ENCODE measurements at regions not wholly inside any gene's neighbourhood (a gene's known extent, or its start where the extent isn't known, plus 50 kb on each side); places are given as distances from the start of the nearest gene placed in this dataset.

DNA sequence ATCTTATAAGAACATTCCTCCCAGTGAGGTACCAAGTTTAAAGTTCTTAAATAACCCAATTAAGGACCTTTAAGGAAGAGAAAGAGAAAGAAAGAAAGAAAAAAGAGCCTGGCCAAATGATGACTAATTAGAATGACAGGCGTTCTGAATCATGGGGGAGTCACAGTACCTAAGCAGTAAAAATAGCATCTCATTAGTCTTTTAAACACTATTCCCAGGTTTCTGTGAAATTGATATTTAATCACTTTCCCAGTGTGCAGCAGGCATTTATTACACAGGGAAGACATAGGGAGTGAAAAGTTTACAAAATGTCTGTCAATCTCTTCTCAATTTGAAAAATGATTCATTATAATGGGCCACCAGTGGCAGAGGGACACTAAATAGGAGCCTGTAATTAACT is 251.4 kb upstream of the MANEA start:
- no peaks in the 10 kb centered on the region for H3K4me1 ChIP-seq (ENCODE audit: control insufficient read depth in 2 of 2, insufficient read depth in 1 of 2, low read depth in 1 of 2, low read length in 2 of 2)
- no peak overlapping the region for H3K27ac ChIP-seq (replicated peaks; ENCODE audit: low read length)
- no peak overlapping the region for H2BK15ac ChIP-seq (ENCODE audit: low read length)
- H3K4ac ChIP-seq (ENCODE audit: low read length), result no peak overlapping the region
- H3K79me1 ChIP-seq (ENCODE audit: low read depth, low read length), result no peaks in the 10 kb centered on the region
- H3K4me2 ChIP-seq (ENCODE audit: insufficient read depth, low read length, poor library complexity, severe bottlenecking), result no peak overlapping the region
- H2AK5ac ChIP-seq (ENCODE audit: low read depth, low read length), result no peak overlapping the region
- H2BK120ac ChIP-seq (ENCODE audit: low read depth, low read length), result no peak overlapping the region
- H3K36me3 ChIP-seq (replicated peaks in 1 of 2; ENCODE audit: control insufficient read depth in 2 of 2, insufficient read depth in 2 of 2, low read length in 2 of 2), result no peaks in the 10 kb centered on the region
- H3K4me3 ChIP-seq (ENCODE audit: low read length in 2 of 2), result no peak overlapping the region
- DNase-seq (ENCODE audit: low spot score), result no peak
- no peak overlapping the region for H4K91ac ChIP-seq (ENCODE audit: low read depth, low read length, poor library complexity)
- H2BK5ac ChIP-seq (ENCODE audit: low read length), result no peak overlapping the region
- no peaks in the 10 kb centered on the region for H3K27me3 ChIP-seq (ENCODE audit: control insufficient read depth in 3 of 3, insufficient read depth in 3 of 3, low read depth in 1 of 3, low read length in 3 of 3)
- H3K23ac ChIP-seq (ENCODE audit: low read depth, low read length, poor library complexity), result no peak overlapping the region
- no peak overlapping the region for H2BK12ac ChIP-seq (ENCODE audit: low read length)
- H3K14ac ChIP-seq (ENCODE audit: low read length), result no peak overlapping the region
- H4K8ac ChIP-seq (ENCODE audit: low read depth, low read length), result no peak overlapping the region
- H3K9me3 ChIP-seq (replicated peaks in 1 of 2; ENCODE audit: control insufficient read depth in 2 of 2, insufficient read depth in 1 of 2, low read depth in 1 of 2, low read length in 2 of 2), result no peaks in the 10 kb centered on the region
- no peak overlapping the region for H2AFZ ChIP-seq (ENCODE audit: low read length)
- no CpG with 5 or more reads among the region's 1 CpG for WGBS, 2 donors (ENCODE audit: extremely low coverage in 2 of 2, insufficient read length in 2 of 2, insufficient replicate concordance in 1 of 2)
- H3K9ac ChIP-seq (ENCODE audit: low read depth, low read length, poor library complexity), result no peak overlapping the region
- H3K18ac ChIP-seq (ENCODE audit: low read length), result no peak overlapping the region

DNA sequence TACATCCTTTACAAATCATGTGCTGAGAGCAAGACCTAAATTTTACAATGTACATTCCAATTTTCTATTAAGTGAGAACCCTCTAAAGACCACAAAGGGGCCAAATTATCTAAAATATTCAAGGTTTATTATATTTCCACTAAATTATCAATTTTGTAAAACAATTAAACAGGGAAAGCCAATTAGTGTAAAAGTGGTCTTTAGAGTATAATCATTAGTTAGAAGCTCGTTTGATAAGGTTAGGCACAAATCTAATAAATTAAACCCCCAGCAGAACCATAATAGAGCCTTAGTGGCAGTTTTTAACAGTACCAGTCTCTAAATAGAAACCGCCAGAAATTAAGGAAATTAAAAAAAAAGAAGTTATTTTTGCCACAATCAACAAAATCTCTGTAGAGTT is 249.1 kb upstream of the MANEA start:
- no peak overlapping the region for H4K91ac ChIP-seq (ENCODE audit: low read depth, low read length, poor library complexity)
- H3K27me3 ChIP-seq (ENCODE audit: control insufficient read depth in 3 of 3, insufficient read depth in 3 of 3, low read depth in 1 of 3, low read length in 3 of 3), result no peaks in the 10 kb centered on the region
- no peak overlapping the region for H2BK15ac ChIP-seq (ENCODE audit: low read length)
- no peak overlapping the region for H3K4ac ChIP-seq (ENCODE audit: low read length)
- WGBS, 2 donors (ENCODE audit: extremely low coverage in 2 of 2, insufficient read length in 2 of 2, insufficient replicate concordance in 1 of 2), result no CpG with 5 or more reads among the region's 2 CpGs
- H3K9me3 ChIP-seq (replicated peaks in 1 of 2; ENCODE audit: control insufficient read depth in 2 of 2, insufficient read depth in 1 of 2, low read depth in 1 of 2, low read length in 2 of 2), result no peaks in the 10 kb centered on the region
- H3K23ac ChIP-seq (ENCODE audit: low read depth, low read length, poor library complexity), result no peak overlapping the region
- no peaks in the 10 kb centered on the region for H3K36me3 ChIP-seq (replicated peaks in 1 of 2; ENCODE audit: control insufficient read depth in 2 of 2, insufficient read depth in 2 of 2, low read length in 2 of 2)
- H3K18ac ChIP-seq (ENCODE audit: low read length), result no peak overlapping the region
- DNase-seq (ENCODE audit: low spot score), result no peak
- no peak overlapping the region for H4K8ac ChIP-seq (ENCODE audit: low read depth, low read length)
- H3K4me3 ChIP-seq (ENCODE audit: low read length in 2 of 2), result no peak overlapping the region
- H2BK5ac ChIP-seq (ENCODE audit: low read length), result no peak overlapping the region
- no peak overlapping the region for H3K27ac ChIP-seq (replicated peaks; ENCODE audit: low read length)
- H3K4me2 ChIP-seq (ENCODE audit: insufficient read depth, low read length, poor library complexity, severe bottlenecking), result no peak overlapping the region
- no peaks in the 10 kb centered on the region for H3K4me1 ChIP-seq (ENCODE audit: control insufficient read depth in 2 of 2, insufficient read depth in 1 of 2, low read depth in 1 of 2, low read length in 2 of 2)
- H3K79me1 ChIP-seq (ENCODE audit: low read depth, low read length), result no peaks in the 10 kb centered on the region
- H3K9ac ChIP-seq (ENCODE audit: low read depth, low read length, poor library complexity), result no peak overlapping the region
- no peak overlapping the region for H2AK5ac ChIP-seq (ENCODE audit: low read depth, low read length)
- H2BK120ac ChIP-seq (ENCODE audit: low read depth, low read length), result no peak overlapping the region
- no peak overlapping the region for H2AFZ ChIP-seq (ENCODE audit: low read length)
- no peak overlapping the region for H2BK12ac ChIP-seq (ENCODE audit: low read length)
- no peak overlapping the region for H3K14ac ChIP-seq (ENCODE audit: low read length)

GRCh38 chr6:95352064-95352795 is 225.1 kb upstream of the MANEA start:
- WGBS, 2 donors (ENCODE audit: extremely low coverage in 2 of 2, insufficient read length in 2 of 2, insufficient replicate concordance in 1 of 2), result no CpG with 5 or more reads among the region's 3 CpGs
- H3K9me3 ChIP-seq (replicated peaks in 1 of 2; ENCODE audit: control insufficient read depth in 2 of 2, insufficient read depth in 1 of 2, low read depth in 1 of 2, low read length in 2 of 2), result no peaks in the 10 kb centered on the region
- H2BK15ac ChIP-seq (ENCODE audit: low read length), result no peak overlapping the region

GRCh38 chr6:95354551-95354950 is 222.8 kb upstream of the MANEA start:
- Histone ChIP-seq H4K8ac (ENCODE audit: low read depth, low read length) (no peak overlapping the region), H3K4me3 (ENCODE audit: low read length in 2 of 2) (no peak overlapping the region), H3K27ac (replicated peaks; ENCODE audit: low read length) (no peak overlapping the region), H2BK120ac (ENCODE audit: low read depth, low read length) (no peak overlapping the region), H3K9ac (ENCODE audit: low read depth, low read length, poor library complexity) (no peak overlapping the region), H3K4me1 (ENCODE audit: control insufficient read depth in 2 of 2, insufficient read depth in 1 of 2, low read depth in 1 of 2, low read length in 2 of 2) (no peaks in the 10 kb centered on the region), H3K36me3 (replicated peaks in 1 of 2; ENCODE audit: control insufficient read depth in 2 of 2, insufficient read depth in 2 of 2, low read length in 2 of 2) (no peaks in the 10 kb centered on the region), H3K27me3 (ENCODE audit: control insufficient read depth in 3 of 3, insufficient read depth in 3 of 3, low read depth in 1 of 3, low read length in 3 of 3) (no peaks in the 10 kb centered on the region), H3K14ac (ENCODE audit: low read length) (no peak overlapping the region), H3K4ac (ENCODE audit: low read length) (no peak overlapping the region), H2BK15ac (ENCODE audit: low read length) (no peak overlapping the region), H2AK5ac (ENCODE audit: low read depth, low read length) (no peak overlapping the region), H3K79me1 (ENCODE audit: low read depth, low read length) (no peaks in the 10 kb centered on the region), H2AFZ (ENCODE audit: low read length) (peak overlapping the region; percentile 35), H3K23ac (ENCODE audit: low read depth, low read length, poor library complexity) (no peak overlapping the region), H4K91ac (ENCODE audit: low read depth, low read length, poor library complexity) (no peak overlapping the region), H3K4me2 (ENCODE audit: insufficient read depth, low read length, poor library complexity, severe bottlenecking) (no peak overlapping the region), H3K18ac (ENCODE audit: low read length) (no peak overlapping the region), H3K9me3 (replicated peaks in 1 of 2; ENCODE audit: control insufficient read depth in 2 of 2, insufficient read depth in 1 of 2, low read depth in 1 of 2, low read length in 2 of 2) (no peaks in the 10 kb centered on the region), H2BK12ac (ENCODE audit: low read length) (no peak overlapping the region), H2BK5ac (ENCODE audit: low read length) (no peak overlapping the region)
- WGBS, 2 donors (ENCODE audit: extremely low coverage in 2 of 2, insufficient read length in 2 of 2, insufficient replicate concordance in 1 of 2), result no CpG with 5 or more reads among the region's 10 CpGs
- DNase-seq (ENCODE audit: low spot score), result no peak

More at GRCh38 chr6:95352064-95352795, 225.1 kb upstream of the MANEA start:
- Histone ChIP-seq H3K14ac (ENCODE audit: low read length) (no peak overlapping the region), H2AK5ac (ENCODE audit: low read depth, low read length) (no peak overlapping the region), H4K91ac (ENCODE audit: low read depth, low read length, poor library complexity) (no peak overlapping the region), H2BK12ac (ENCODE audit: low read length) (no peak overlapping the region), H3K9ac (ENCODE audit: low read depth, low read length, poor library complexity) (no peak overlapping the region), H3K4ac (ENCODE audit: low read length) (no peak overlapping the region), H2AFZ (ENCODE audit: low read length) (no peak overlapping the region), H3K79me1 (ENCODE audit: low read depth, low read length) (no peaks in the 10 kb centered on the region), H4K8ac (ENCODE audit: low read depth, low read length) (no peak overlapping the region), H2BK120ac (ENCODE audit: low read depth, low read length) (no peak overlapping the region), H3K4me3 (ENCODE audit: low read length in 2 of 2) (no peak overlapping the region), H2BK5ac (ENCODE audit: low read length) (no peak overlapping the region), H3K4me2 (ENCODE audit: insufficient read depth, low read length, poor library complexity, severe bottlenecking) (no peak overlapping the region), H3K36me3 (replicated peaks in 1 of 2; ENCODE audit: control insufficient read depth in 2 of 2, insufficient read depth in 2 of 2, low read length in 2 of 2) (no peaks in the 10 kb centered on the region), H3K27ac (replicated peaks; ENCODE audit: low read length) (no peak overlapping the region), H3K23ac (ENCODE audit: low read depth, low read length, poor library complexity) (no peak overlapping the region), H3K27me3 (ENCODE audit: control insufficient read depth in 3 of 3, insufficient read depth in 3 of 3, low read depth in 1 of 3, low read length in 3 of 3) (no peaks in the 10 kb centered on the region), H3K4me1 (ENCODE audit: control insufficient read depth in 2 of 2, insufficient read depth in 1 of 2, low read depth in 1 of 2, low read length in 2 of 2) (no peaks in the 10 kb centered on the region), H3K18ac (ENCODE audit: low read length) (no peak overlapping the region)
- no peak for DNase-seq (ENCODE audit: low spot score)
